Peyer's patch (tissue), 4 donors: ENCODE measurements at regions not wholly inside any gene's neighbourhood (a gene's known extent, or its start where the extent isn't known, plus 50 kb on each side); places are given as distances from the start of the nearest gene placed in this dataset.

ENCODE experiments used
- DNase-seq, 3 donors: peaks; one replicate each; pipeline ENCODE4 v3.0.0-alpha.2; 2017 to 2019
- H3K27ac ChIP-seq, 4 donors: fragments of 200-600 bp; sonication (generic); one replicate each; pipeline ENCODE4 v1.5.1; 2016 to 2019
- H3K27me3 ChIP-seq, 2 donors: fragments of 200-600 bp; sonication (generic); one replicate each; pipeline ENCODE4 v1.5.1; 2019
- H3K36me3 ChIP-seq, 3 donors: fragments of 200-600 bp; sonication (generic); one replicate each; pipeline ENCODE4 v1.5.1; 2016 to 2019
- H3K4me1 ChIP-seq, 4 donors: fragments of 200-600 bp; sonication (generic); one replicate each; pipeline ENCODE4 v1.5.1; 2016 to 2019
- H3K4me3 ChIP-seq, 4 donors: fragments of 200-600 bp; sonication (generic); 1 replicate in 3 of 4; 2 replicates in 1 of 4; pipeline ENCODE4 v1.5.1; 2016 to 2019; ENCODE audit warnings: mild to moderate bottlenecking in 1 of 4
- H3K9me3 ChIP-seq, 4 donors: fragments of 200-600 bp; sonication (generic); one replicate each; pipeline ENCODE4 v1.5.1; 2016 to 2019; ENCODE audit warnings: mild to moderate bottlenecking in 1 of 4
- POLR2A ChIP-seq, 2 donors: fragments of 450-650 bp; IDR thresholded peaks; one replicate each; pipeline ENCODE4 v1.5.1; 2017; ENCODE audit warnings: antibody characterized with exemption in 2 of 2, mild to moderate bottlenecking in 2 of 2, moderate library complexity in 2 of 2
- TF ChIP-seq, protein P1 (sequence below), 6 experiments: fragments of 450-650 bp in 4 of 6; fragments of 200-600 bp in 2 of 6; sonication (generic) in 1 of 6; IDR thresholded peaks; one replicate each; pipeline ENCODE4 v1.5.1; 2017 to 2019; ENCODE audit warnings: antibody characterized with exemption in 6 of 6, mild to moderate bottlenecking in 3 of 6, moderate library complexity in 1 of 6

DNA sequence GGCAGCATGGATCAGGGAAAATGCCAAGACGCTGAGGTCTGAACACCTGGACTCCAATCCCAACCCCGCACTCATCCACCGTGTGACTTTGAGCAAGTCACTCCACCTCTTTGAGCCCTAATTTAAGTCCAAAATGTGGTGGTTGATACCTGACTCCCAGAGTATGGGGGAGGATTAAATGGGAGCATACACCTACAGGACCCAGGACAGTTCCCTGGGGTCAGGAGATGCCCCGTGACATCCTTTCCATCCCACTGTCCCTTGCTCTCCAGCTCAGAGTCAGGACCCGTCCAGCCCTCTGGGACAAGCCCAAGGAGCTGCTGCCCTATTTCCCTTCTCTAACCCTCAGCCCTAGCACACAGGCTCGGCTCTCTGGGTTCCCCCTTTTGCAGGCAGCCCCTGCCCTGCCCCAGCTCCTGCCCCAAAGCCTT is 276.4 kb downstream of the XXYLT1 start:
- Histone ChIP-seq H3K27me3 (no peaks in the 10 kb centered on the region), H3K36me3 (no peaks in the 10 kb centered on the region), H3K4me1 (no peaks in the 10 kb centered on the region), H3K27ac (no peak overlapping the region), H3K4me3 (no peak overlapping the region), H3K9me3 (no peaks in the 10 kb centered on the region)
- TF ChIP-seq POLR2A (IDR thresholded peaks at IDR 0.05), result no peak
- TF ChIP-seq, protein P1, sequence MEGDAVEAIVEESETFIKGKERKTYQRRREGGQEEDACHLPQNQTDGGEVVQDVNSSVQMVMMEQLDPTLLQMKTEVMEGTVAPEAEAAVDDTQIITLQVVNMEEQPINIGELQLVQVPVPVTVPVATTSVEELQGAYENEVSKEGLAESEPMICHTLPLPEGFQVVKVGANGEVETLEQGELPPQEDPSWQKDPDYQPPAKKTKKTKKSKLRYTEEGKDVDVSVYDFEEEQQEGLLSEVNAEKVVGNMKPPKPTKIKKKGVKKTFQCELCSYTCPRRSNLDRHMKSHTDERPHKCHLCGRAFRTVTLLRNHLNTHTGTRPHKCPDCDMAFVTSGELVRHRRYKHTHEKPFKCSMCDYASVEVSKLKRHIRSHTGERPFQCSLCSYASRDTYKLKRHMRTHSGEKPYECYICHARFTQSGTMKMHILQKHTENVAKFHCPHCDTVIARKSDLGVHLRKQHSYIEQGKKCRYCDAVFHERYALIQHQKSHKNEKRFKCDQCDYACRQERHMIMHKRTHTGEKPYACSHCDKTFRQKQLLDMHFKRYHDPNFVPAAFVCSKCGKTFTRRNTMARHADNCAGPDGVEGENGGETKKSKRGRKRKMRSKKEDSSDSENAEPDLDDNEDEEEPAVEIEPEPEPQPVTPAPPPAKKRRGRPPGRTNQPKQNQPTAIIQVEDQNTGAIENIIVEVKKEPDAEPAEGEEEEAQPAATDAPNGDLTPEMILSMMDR (IDR thresholded peaks at IDR 0.05), result no peak
- DNase-seq, result peak in 1 of 3 donors; percentile 4

DNA sequence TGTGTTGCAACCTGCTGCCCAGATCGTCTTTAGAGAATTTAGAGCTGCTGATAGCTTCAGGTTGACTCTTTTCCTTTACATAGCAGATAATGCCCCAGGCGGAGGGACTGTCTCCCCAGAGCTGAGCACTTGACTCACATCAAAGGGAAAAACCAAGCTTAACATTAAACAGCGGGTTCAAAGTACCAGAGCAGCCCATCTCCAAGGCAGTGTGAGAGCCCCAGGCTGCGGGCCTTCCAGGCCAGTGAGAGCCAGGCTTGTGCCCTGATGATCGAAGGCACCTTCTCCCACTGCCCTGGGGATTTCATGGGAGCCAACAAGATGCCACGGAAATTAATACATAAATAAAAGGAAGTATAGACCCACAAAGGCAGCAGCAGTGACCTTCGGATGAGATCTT is 275.6 kb downstream of the XXYLT1 start:
- H3K27me3 ChIP-seq, result no peaks in the 10 kb centered on the region
- DNase-seq, result peak in 1 of 3 donors; percentile 26
- H3K27ac ChIP-seq, result no peak overlapping the region
- no peaks in the 10 kb centered on the region for H3K9me3 ChIP-seq
- no peak for TF ChIP-seq POLR2A (IDR thresholded peaks at IDR 0.05)
- TF ChIP-seq, protein P1 (IDR thresholded peaks at IDR 0.05), result no peak
- H3K4me1 ChIP-seq, result no peaks in the 10 kb centered on the region
- H3K4me3 ChIP-seq, result no peak overlapping the region
- H3K36me3 ChIP-seq, result no peaks in the 10 kb centered on the region

DNA sequence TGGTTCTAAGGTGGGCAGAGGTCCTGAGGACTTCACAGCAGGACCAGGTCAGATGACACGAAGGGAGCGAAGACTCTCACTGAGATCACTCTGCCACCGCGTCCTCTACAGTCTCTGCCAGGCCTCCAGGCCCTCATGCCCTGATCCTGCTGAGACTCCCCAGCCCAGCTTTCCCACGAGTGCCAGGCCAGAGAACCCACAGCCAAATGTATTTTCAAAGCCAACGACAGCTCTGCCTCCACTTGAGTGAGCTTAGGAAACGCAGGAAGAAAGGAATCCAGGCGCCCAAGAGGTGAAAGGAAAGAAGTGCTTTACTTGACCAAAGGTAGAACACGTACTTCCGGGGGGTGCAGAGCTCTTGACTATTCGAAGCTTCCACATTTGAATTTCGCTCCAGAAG is 275.0 kb downstream of the XXYLT1 start:
- peak in 1 of 3 donors; percentile 36 for DNase-seq

DNA sequence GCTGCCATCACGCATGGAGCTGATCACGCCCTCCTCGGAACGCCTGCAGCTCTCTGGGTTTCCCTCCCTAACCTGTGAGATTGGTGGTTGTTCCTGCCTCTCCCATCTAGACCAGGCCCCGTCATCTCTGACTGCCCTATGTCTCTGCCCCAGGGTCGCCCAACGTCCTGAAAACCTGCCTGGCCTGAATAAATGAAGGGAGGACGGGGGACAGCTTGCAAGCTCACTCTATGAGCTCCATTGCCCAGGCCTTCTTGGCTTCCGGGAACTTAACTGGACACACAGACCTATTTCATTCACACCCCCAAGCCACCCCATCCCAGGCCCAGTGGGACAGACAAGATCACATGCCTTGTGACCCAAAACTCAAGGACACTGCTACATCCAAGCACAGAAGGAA is 274.2 kb downstream of the XXYLT1 start:
- no peaks in the 10 kb centered on the region for H3K36me3 ChIP-seq
- H3K4me1 ChIP-seq, result no peaks in the 10 kb centered on the region
- H3K27me3 ChIP-seq, result no peaks in the 10 kb centered on the region
- H3K27ac ChIP-seq, result no peak overlapping the region
- DNase-seq, result peak in 1 of 3 donors; percentile 28
- TF ChIP-seq, protein P1 (IDR thresholded peaks at IDR 0.05), result no peak
- no peak for TF ChIP-seq POLR2A (IDR thresholded peaks at IDR 0.05)
- no peak overlapping the region for H3K4me3 ChIP-seq
- H3K9me3 ChIP-seq, result no peaks in the 10 kb centered on the region

More for the DNA sequence above, 275.0 kb downstream of the XXYLT1 start:
- Histone ChIP-seq H3K36me3 (no peaks in the 10 kb centered on the region), H3K9me3 (no peaks in the 10 kb centered on the region), H3K4me1 (no peaks in the 10 kb centered on the region), H3K27me3 (no peaks in the 10 kb centered on the region), H3K4me3 (no peak overlapping the region), H3K27ac (no peak overlapping the region)
- TF ChIP-seq, protein P1 (IDR thresholded peaks at IDR 0.05), result no peak
- TF ChIP-seq POLR2A (IDR thresholded peaks at IDR 0.05), result no peak

DNA sequence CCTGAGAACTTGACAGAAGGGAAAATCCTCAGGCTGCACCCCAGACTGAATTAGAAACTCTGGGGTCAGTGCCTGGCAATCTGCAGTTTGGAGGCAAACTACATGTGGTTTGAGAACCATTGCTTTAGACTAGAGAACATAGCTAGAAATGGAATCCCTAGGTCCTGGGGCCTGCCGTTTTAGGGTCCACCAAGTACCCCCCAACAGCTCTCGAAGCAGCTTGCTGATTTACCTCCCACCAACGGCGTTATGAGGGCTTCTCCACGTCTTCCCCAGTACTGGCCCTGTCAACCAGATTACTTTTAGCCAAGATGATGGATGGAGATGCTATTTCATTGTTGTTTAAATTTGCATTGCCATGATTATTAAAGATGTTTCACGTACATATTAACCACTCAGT is 272.5 kb downstream of the XXYLT1 start:
- no peak overlapping the region for H3K4me3 ChIP-seq
- DNase-seq, result peak in 1 of 3 donors; percentile 5
- H3K4me1 ChIP-seq, result peaks cover 0 to 4% (median 0%) of the 10 kb centered on the region in 4 donors
- H3K9me3 ChIP-seq, result no peaks in the 10 kb centered on the region
- H3K36me3 ChIP-seq, result no peaks in the 10 kb centered on the region
- H3K27ac ChIP-seq, result no peak overlapping the region
- no peaks in the 10 kb centered on the region for H3K27me3 ChIP-seq
- TF ChIP-seq, protein P1 (IDR thresholded peaks at IDR 0.05), result no peak
- TF ChIP-seq POLR2A (IDR thresholded peaks at IDR 0.05), result no peak

DNA sequence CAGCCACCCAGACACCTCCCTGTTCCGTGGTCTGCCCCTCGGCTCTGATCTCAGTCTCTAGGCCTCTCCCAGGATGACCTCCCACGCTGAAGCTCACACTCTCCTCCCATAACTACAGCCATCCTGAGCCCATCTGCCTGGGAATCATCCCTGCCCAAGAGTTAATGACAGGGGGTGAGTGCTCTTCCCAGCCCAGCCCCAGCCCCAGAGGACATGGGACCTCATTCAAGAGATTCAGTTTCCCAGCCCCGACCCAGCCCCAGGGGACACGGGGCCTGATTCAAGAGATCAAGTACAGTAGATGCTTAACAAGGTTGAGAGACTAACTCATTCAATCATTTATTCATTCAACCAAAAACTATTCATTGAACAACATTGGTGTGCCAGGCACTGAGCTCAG is 272.0 kb downstream of the XXYLT1 start:
- peak in 1 of 3 donors; percentile 22 for DNase-seq
- H3K36me3 ChIP-seq, result no peaks in the 10 kb centered on the region
- H3K4me1 ChIP-seq, result peaks cover 0 to 4% (median 0%) of the 10 kb centered on the region in 4 donors
- H3K9me3 ChIP-seq, result no peaks in the 10 kb centered on the region
- no peaks in the 10 kb centered on the region for H3K27me3 ChIP-seq
- TF ChIP-seq, protein P1 (IDR thresholded peaks at IDR 0.05), result no peak
- no peak overlapping the region for H3K27ac ChIP-seq
- H3K4me3 ChIP-seq, result no peak overlapping the region
